Heart right ventricle (tissue), 16 donors: ENCODE measurements at regions not wholly inside any gene's neighbourhood (a gene's known extent, or its start where the extent isn't known, plus 50 kb on each side); places are given as distances from the start of the nearest gene placed in this dataset.

Source experiments
- ATAC-seq, 8 donors: fragments of 200-7000 bp; cut with Tn5 transposase; one replicate each; pipeline ENCODE4 v1.9.1; 2020; ENCODE audit warnings: mild to moderate bottlenecking in 8 of 8, moderate library complexity in 8 of 8, moderate number of reproducible peaks in 1 of 8
- DNase-seq, 2 donors: peaks; one replicate each; pipeline ENCODE4 v3.0.0-alpha.2; 2020
- H3K27ac ChIP-seq, 10 donors: fragments of 200-600 bp; sonication (generic) in 2 of 10; one replicate each; pipeline versions ENCODE4 v1.5.0 to v1.8.0; 2020 to 2022; ENCODE audit warnings: mild to moderate bottlenecking in 3 of 10
- H3K27me3 ChIP-seq, 7 donors: fragments of 200-600 bp; one replicate each; pipeline ENCODE4 v1.8.0; 2021 to 2022; ENCODE audit warnings: mild to moderate bottlenecking in 2 of 7
- H3K36me3 ChIP-seq, 9 donors: fragments of 200-600 bp; sonication (generic) in 1 of 9; one replicate each; pipeline versions ENCODE4 v1.5.0 to v1.8.0; 2020 to 2022; ENCODE audit warnings: mild to moderate bottlenecking in 2 of 9
- H3K4me1 ChIP-seq, 9 donors: fragments of 200-600 bp; sonication (generic) in 1 of 9; one replicate each; pipeline versions ENCODE4 v1.5.0 to v1.8.0; 2020 to 2022; ENCODE audit warnings: mild to moderate bottlenecking in 4 of 9
- H3K4me3 ChIP-seq, 10 donors: fragments of 200-600 bp; sonication (generic) in 2 of 10; one replicate each; pipeline versions ENCODE4 v1.5.0 to v1.8.0; 2020 to 2022; ENCODE audit warnings: mild to moderate bottlenecking in 7 of 10, moderate library complexity in 2 of 10
- H3K9me3 ChIP-seq, 11 donors: fragments of 200-600 bp in 10 of 11; sonication (generic) in 2 of 11; one replicate each; pipeline versions ENCODE4 v1.5.0 to v1.8.0; 2013 to 2022; ENCODE audit warnings: mild to moderate bottlenecking in 2 of 11, control low read depth in 1 of 11, moderate library complexity in 1 of 11
- CTCF ChIP-seq, 9 donors: fragments of 200-600 bp; sonication (generic) in 2 of 9; IDR thresholded peaks; one replicate each; pipeline versions ENCODE4 v1.5.0 to v1.8.0; 2021 to 2022; ENCODE audit warnings: antibody characterized with exemption in 9 of 9, mild to moderate bottlenecking in 5 of 9, moderate library complexity in 1 of 9
- WGBS, 2 donors: extraction: QIAGEN DNeasy Blood & Tissue Kit; methylation state at CpG; one replicate each; pipeline ENCODE4 v1.1.7; 2013; ENCODE audit warnings: inconsistent platforms in 1 of 2; 5-methylcytosine and 5-hydroxymethylcytosine counted together
- intact Hi-C, 10 donors: fragments of 100-400 bp; cut with DNase I; formaldehyde crosslinking; loops; one replicate each; pipeline versions ENCODE4 v1.11.1 to v1.14.2; 2022
- donor health status: Arrhythmogenic right ventricular cardiomyopathy.
- donor health status: ischemic (EF 13 %, LVEDD 7.1; RV severe dilation, severe dysfunction).
- donor health status: healthy with polysubstance abuse.
- donor health status: DM: no; HTN: yes; CAD: no.
- donor health status: DM: no; HTN: no; CAD: no.
- donor health status: ischemic (EF 25% LVEDD 6.9; RV normal size, moderate dysfunction).
- donor health status: ischemic (EF 25% LVEDD 5.7; RV mildly dilated, moderate dysfunction).
- donor health status: healthy.
- donor health status: DM: yes; HTN: yes; CAD: no.
- donor health status: Ischemic cardiomyopathy.
- donor health status: ischemic (EF 35%, LVEDD 5.7; RV mildly dilated, moderate dysfunction).
- donor health status: nonischemic (EF 11% LVEDD 7.7; RV severe dilation, severe dysfunction).
- donor health status: DM: yes; HTN: yes; CAD: no.
- donor health status: PGD.
- donor health status: ischemic (EF 29% LVEDD 5.4; RV normal size, mild dysfunction).
- donor health status: nonischemic (EF 23%, LVEDD 6.1; RV moderate dilation, normal function).

- Histone ChIP-seq H3K4me3 (no peak overlapping the region), H3K4me1 (peaks cover 0 to 9% (median 0%) of the 10 kb centered on the region in 9 donors), H3K36me3 (no peaks in the 10 kb centered on the region), H3K27me3 (no peaks in the 10 kb centered on the region), H3K9me3 (peaks cover 0 to 19% (median 0%) of the 10 kb centered on the region in 11 donors), H3K27ac (no peak overlapping the region)
- intact Hi-C loops, result no loop called here
- ATAC-seq (peak in 4 of 8 donors; percentile 41 to 65 (median 55)), DNase-seq (no peak)
- TF ChIP-seq CTCF (IDR thresholded peaks at IDR 0.05), result no peak
- 51 to 60% methylated on average over 5 of the region's 5 CpGs for WGBS, 2 donors
Measured at GRCh38 chr16:52812678-52813556, 239.8 kb downstream of the CHD9NB start.

DNA sequence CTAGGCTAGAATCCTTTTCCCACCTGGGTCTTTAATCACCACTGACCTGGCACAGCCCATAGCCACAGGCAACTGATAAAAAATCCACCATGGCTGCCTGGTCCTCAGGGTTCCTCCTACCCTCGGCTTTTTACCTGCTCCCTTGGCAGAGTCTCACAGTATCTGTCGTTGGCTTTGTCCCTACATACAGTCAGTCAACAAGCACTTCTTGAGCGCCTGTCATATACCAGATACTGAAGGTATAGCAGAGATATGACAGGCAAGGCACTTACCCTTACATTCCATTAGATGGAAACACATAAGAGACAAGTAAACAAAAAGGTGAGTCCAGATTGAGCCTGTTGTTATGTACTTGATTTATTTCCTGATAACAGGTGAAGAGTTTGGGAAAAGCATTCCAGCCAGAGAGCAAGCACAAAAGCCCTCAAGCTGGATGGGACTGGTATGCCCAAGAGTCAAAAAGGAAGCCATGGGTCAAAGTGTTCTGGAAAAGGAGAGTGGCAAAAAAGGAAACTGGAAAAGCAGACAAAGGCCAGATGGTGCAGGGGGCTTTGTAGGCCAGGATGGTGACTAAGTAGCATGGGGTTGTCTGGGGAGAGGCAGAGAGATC is 247.0 kb downstream of the CHD9NB start:
- WGBS, 2 donors, result 78 to 80% methylated on average over 3 of the region's 3 CpGs
- Histone ChIP-seq H3K27me3 (no peaks in the 10 kb centered on the region), H3K27ac (no peak overlapping the region), H3K36me3 (no peaks in the 10 kb centered on the region), H3K4me3 (no peak overlapping the region), H3K9me3 (peaks cover 0 to 15% (median 0%) of the 10 kb centered on the region in 11 donors), H3K4me1 (no peaks in the 10 kb centered on the region)
- no peak for DNase-seq
- TF ChIP-seq CTCF (IDR thresholded peaks at IDR 0.05), result no peak
- intact Hi-C loops, result no loop called here
- ATAC-seq, result no peak

DNA sequence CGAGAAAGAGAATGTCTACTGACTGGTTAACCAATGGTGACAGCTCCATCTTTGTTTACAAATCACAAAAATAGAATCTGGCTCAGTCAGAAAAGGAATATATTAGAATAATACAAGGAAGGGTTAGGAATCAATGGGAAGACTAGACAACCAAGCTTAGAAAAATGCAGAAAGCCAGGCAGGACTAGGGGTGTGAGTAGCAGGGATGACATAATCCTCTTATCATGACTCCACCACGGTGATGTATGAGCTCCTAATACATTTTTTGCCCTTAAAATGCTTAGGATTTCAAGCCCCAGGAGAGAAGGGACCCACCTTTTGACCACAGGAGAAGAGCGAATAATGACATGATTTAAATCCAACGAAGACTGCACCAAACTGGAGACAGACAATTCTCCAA is 252.3 kb downstream of the CHD9NB start:
- TF ChIP-seq CTCF (IDR thresholded peaks at IDR 0.05), result no peak
- H3K9me3 ChIP-seq, result no peaks in the 10 kb centered on the region
- H3K27me3 ChIP-seq, result no peaks in the 10 kb centered on the region
- H3K36me3 ChIP-seq, result no peaks in the 10 kb centered on the region
- 67 to 69% methylated on average over 4 of the region's 4 CpGs for WGBS, 2 donors
- intact Hi-C loops, result no loop called here
- ATAC-seq (no peak), DNase-seq (no peak)
- H3K27ac ChIP-seq, result no peak overlapping the region
- H3K4me3 ChIP-seq, result no peak overlapping the region
- H3K4me1 ChIP-seq, result no peaks in the 10 kb centered on the region

GRCh38 chr16:52799149-52799548 is 252.2 kb upstream of the TOX3 start:
- H3K9me3 ChIP-seq, result no peaks in the 10 kb centered on the region
- no peaks in the 10 kb centered on the region for H3K27me3 ChIP-seq
- no peak for TF ChIP-seq CTCF (IDR thresholded peaks at IDR 0.05)
- no peak for ATAC-seq
- no peak overlapping the region for H3K27ac ChIP-seq
- intact Hi-C loops, result no loop called here
- 87 to 89% methylated on average over 2 of the region's 2 CpGs for WGBS, 2 donors
- H3K4me3 ChIP-seq, result no peak overlapping the region
- DNase-seq, result no peak
- no peaks in the 10 kb centered on the region for H3K4me1 ChIP-seq
- H3K36me3 ChIP-seq, result no peaks in the 10 kb centered on the region
